ENCODE measurements at regions not wholly inside any gene's neighbourhood (a gene's known extent, or its start where the extent isn't known, plus 50 kb on each side); places are given as distances from the start of the nearest gene placed in this dataset.
"Not testable (repeated sequence)": the region's sequence is repeated elsewhere in the genome, so short reads cannot be mapped to it uniquely, and the experiment has no call there.

DNA sequence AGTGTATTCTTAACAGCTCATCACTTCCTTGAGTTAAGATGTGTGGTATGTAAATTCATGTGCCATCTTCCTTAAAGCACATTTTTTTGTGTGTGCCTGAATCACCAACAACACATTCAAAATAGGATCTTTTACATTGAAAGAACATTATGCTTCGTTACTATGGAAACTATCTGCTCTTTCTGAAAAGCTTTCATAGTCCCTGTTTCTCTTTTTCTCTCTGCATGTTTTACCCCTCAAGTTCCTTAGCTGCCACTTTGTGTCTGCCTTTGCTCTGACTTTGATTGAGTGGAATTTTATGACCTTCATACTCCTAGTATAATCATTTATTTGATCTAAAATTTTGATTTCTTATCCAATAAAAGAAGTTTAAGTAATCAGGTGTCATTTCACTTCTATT is 880.3 kb upstream of the FOXG1 start:
- H3K4me3 ChIP-seq (ENCODE audit: low read length), result no peak overlapping the region
- TF ChIP-seq, protein P1, sequence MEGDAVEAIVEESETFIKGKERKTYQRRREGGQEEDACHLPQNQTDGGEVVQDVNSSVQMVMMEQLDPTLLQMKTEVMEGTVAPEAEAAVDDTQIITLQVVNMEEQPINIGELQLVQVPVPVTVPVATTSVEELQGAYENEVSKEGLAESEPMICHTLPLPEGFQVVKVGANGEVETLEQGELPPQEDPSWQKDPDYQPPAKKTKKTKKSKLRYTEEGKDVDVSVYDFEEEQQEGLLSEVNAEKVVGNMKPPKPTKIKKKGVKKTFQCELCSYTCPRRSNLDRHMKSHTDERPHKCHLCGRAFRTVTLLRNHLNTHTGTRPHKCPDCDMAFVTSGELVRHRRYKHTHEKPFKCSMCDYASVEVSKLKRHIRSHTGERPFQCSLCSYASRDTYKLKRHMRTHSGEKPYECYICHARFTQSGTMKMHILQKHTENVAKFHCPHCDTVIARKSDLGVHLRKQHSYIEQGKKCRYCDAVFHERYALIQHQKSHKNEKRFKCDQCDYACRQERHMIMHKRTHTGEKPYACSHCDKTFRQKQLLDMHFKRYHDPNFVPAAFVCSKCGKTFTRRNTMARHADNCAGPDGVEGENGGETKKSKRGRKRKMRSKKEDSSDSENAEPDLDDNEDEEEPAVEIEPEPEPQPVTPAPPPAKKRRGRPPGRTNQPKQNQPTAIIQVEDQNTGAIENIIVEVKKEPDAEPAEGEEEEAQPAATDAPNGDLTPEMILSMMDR (conservative IDR thresholded peaks at IDR 0.05; ENCODE audit: low read length), result no peak
- DNase-seq (ENCODE audit: low read depth), result no peak

DNA sequence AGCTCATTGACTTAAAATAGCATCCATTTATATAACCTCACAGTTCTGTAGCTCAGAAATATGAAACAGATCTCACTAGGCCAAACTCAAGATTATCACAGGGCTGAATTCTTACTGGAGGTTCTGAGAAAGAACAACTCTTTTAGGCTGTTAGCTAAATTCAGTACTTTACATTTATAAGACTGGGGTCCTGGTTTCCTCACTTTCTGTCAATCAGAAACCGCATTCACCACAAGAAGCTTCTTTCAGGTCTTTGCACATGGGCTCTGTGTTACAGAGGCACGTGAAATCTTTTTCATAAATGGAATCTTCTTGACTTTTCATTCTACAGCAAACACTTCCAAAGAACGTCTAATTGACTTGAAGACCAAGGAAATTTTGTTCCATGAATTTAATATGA is 876.3 kb upstream of the FOXG1 start:
- no peak overlapping the region for H3K4me3 ChIP-seq (ENCODE audit: low read length)
- no peak for DNase-seq (ENCODE audit: low read depth)
- TF ChIP-seq, protein P1 (conservative IDR thresholded peaks at IDR 0.05; ENCODE audit: low read length), result no peak

DNA sequence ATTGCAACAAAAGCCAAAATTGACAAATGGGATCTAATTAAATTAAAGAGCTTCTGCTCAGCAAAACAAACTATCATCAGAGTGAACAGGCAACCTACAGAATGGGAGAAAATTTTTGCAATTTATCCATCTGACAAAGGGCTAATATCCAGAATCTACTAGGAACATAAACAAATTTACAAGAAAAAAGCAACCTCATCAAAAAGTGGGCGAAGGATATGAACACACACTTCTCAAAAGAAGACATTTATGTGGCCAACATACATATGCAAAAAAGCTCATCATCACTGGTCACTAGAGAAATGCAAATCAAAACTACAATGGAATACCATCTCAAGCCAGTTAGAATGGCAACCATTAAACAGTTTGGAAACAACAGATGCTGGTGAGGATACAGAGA is 858.1 kb upstream of the FOXG1 start:
- not testable (repeated sequence) for H3K4me3 ChIP-seq (ENCODE audit: low read length); DNase-seq (ENCODE audit: low read depth)

DNA sequence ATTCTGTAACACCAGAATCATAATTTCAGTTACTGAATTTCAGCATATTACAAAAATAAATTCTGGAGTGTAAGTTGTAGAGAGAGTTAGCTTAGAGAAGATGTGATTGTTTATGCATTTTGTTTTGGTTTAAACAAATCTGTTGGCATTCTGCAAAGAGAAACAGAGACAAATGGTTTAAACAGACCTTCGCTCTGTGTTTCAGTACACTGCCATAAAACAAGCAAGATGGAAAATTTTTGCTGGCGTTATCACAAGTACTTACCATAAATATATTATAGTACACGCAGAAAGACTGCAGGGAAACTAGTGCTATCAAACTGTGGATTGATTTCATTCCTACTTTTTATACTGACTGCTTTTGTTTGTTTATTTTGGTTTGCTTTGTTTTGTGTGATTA is 850.3 kb upstream of the FOXG1 start:
- no peak overlapping the region for H3K4me3 ChIP-seq (ENCODE audit: low read length)
- TF ChIP-seq, protein P1 (conservative IDR thresholded peaks at IDR 0.05; ENCODE audit: low read length), result no peak
- no peak for DNase-seq (ENCODE audit: low read depth)

DNA sequence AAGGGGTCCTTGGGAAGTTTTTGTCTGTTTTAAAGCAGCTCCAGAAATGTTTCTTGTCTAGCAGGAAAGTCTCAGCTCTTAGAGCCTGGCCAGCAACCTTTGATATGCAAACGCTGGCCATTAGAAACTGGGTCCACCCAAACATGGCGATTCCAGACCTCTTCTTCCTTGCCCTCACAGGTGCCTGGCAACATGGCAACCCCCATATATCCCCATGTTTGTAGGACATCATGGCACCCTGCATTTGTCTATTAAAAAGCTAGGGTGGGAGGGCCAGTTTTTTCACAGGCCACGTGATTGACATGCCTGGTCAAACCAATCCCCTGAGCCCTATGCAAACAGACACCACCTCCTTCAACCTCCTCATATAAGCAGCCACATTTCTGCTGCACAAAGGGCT is 848.7 kb upstream of the FOXG1 start:
- DNase-seq (ENCODE audit: low read depth), result no peak
- TF ChIP-seq, protein P1 (conservative IDR thresholded peaks at IDR 0.05; ENCODE audit: low read length), result no peak
- H3K4me3 ChIP-seq (ENCODE audit: low read length), result no peak overlapping the region

DNA sequence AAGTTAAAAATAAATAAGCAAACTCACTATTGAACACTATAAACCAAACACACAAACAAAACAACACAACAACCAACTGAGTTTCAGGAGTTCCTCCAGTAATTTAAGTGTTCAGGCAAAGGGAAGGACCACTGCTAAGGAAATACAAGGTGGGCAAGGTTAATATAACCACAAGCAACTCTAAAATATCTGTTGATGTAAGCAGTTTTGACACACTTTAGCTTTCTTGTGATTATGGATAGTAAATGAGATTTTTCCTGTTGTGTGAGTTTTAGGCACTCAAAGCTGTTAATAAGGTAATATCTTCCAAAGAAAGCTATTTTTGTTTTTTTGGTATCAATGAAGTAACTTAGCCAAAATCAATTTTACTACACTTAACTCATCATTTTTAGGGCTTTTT is 839.1 kb upstream of the FOXG1 start:
- H3K4me3 ChIP-seq (ENCODE audit: low read length), result no peak overlapping the region
- no peak for DNase-seq (ENCODE audit: low read depth)

DNA sequence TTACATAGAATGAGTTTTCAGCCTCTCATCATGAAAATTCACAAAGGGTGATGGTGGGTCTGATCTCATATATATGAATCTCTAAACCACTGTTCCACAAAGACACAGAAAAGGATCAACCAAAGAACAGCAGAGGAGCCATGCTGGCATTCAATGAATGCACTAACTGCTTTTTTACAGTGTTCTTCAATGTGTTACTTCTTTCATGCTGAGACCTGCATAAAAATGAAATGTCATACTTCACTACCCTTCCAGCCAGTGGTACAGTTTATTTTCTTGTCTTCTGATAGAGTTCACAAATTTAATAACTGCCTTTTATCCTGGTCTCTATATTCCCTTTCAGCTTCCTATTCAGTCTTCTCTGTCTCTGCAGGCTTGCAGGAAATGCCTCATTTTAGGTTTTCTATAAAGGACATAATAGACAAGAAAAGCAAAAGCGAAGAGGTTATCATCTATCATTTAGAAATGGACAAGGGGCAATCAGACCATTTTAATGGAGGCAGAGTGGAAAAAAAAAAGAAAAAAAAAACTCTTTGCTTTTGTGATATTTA is 836.7 kb upstream of the FOXG1 start:
- no peak for DNase-seq (ENCODE audit: low read depth)
- no peak overlapping the region for H3K4me3 ChIP-seq (ENCODE audit: low read length)
- TF ChIP-seq, protein P1 (conservative IDR thresholded peaks at IDR 0.05; ENCODE audit: low read length), result no peak

More for the DNA sequence above, 839.1 kb upstream of the FOXG1 start:
- TF ChIP-seq, protein P1 (conservative IDR thresholded peaks at IDR 0.05; ENCODE audit: low read length), result no peak

DNA sequence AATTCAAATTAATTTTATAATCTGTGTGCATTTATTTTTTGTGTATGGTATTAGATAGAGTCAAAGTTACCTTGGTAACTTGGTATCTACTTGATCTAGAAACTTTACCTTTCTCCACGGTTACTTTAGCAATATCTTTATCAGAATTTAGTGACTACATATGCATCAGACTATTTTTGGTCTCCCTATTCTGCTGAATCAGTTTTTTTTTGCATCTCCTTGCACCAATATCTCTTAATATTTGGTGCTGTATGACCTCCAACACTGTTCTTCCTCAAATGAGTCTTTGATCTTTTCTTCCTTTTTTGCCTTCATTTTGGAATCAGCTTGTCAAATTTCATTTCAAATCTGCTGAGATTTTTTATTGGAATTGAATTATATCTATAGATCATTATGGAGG is 828.2 kb upstream of the FOXG1 start:
- no peak overlapping the region for H3K4me3 ChIP-seq (ENCODE audit: low read length)
- no peak for DNase-seq (ENCODE audit: low read depth)
- TF ChIP-seq, protein P1 (conservative IDR thresholded peaks at IDR 0.05; ENCODE audit: low read length), result no peak

All from AG10803 (cell line).